ENCODE measurements at regions not wholly inside any gene's neighbourhood (a gene's known extent, or its start where the extent isn't known, plus 50 kb on each side); places are given as distances from the start of the nearest gene placed in this dataset.
A peak's percentile ranks its signal among the peaks of the same experiment; 100 is the strongest.
"Not testable (repeated sequence)": the region's sequence is repeated elsewhere in the genome, so short reads cannot be mapped to it uniquely, and the experiment has no call there.

GRCh38 chr2:222351035-222351434 lies 52.2 kb upstream of the PAX3 start:
- DNase-seq (ENCODE audit: low spot score), result no peak

GRCh38 chr2:222352981-222353380 lies 54.2 kb upstream of the PAX3 start:
- no peak for DNase-seq (ENCODE audit: low spot score)

- DNase-seq (ENCODE audit: low spot score), result no peak
Measured at GRCh38 chr2:222353993-222354392, 55.2 kb upstream of the PAX3 start.

- no peak for DNase-seq (ENCODE audit: low spot score)
Measured at GRCh38 chr2:222355860-222356259, 57.1 kb upstream of the PAX3 start.

- no peak for DNase-seq (ENCODE audit: low spot score)
Measured at GRCh38 chr2:222357930-222358329, 59.1 kb upstream of the PAX3 start.

- no peak for DNase-seq (ENCODE audit: low spot score)
Measured at GRCh38 chr2:222358876-222359275, 60.1 kb upstream of the PAX3 start.

- peak; percentile 24 for DNase-seq (ENCODE audit: low spot score)
Measured at GRCh38 chr2:222360146-222360545, 61.3 kb upstream of the PAX3 start.

GRCh38 chr2:222360997-222361396 lies 62.2 kb upstream of the PAX3 start:
- DNase-seq (ENCODE audit: low spot score), result no peak

GRCh38 chr2:222361787-222362186 lies 62.6 kb upstream of the SGPP2 start:
- no peak for DNase-seq (ENCODE audit: low spot score)

GRCh38 chr2:222362336-222362735 lies 62.0 kb upstream of the SGPP2 start:
- no peak for DNase-seq (ENCODE audit: low spot score)

- peak; percentile 7 for DNase-seq (ENCODE audit: low spot score)
Measured at GRCh38 chr2:222364285-222364895, 60.0 kb upstream of the SGPP2 start.

GRCh38 chr2:222368280-222368679 lies 56.1 kb upstream of the SGPP2 start:
- not testable (repeated sequence) for DNase-seq (ENCODE audit: low spot score)

- no peak for DNase-seq (ENCODE audit: low spot score)
Measured at GRCh38 chr2:222372993-222373392, 51.4 kb upstream of the SGPP2 start.
